HEK293T (cell line): ENCODE measurements at regions not wholly inside any gene's neighbourhood (a gene's known extent, or its start where the extent isn't known, plus 50 kb on each side); places are given as distances from the start of the nearest gene placed in this dataset.

Experiments
- ELF4 ChIP-seq: fragments of 450-650 bp; IDR thresholded peaks from 2 replicates; pipeline ENCODE4 v1.6.1; 2017; ENCODE audit warnings: antibody characterized with exemption
- FOXA1 ChIP-seq: fragments of 450-650 bp; IDR thresholded peaks from 2 replicates; pipeline ENCODE4 v1.6.1; 2016; ENCODE audit warnings: mild to moderate bottlenecking
- FOXK2 ChIP-seq: fragments of 450-650 bp; IDR thresholded peaks from 2 replicates; pipeline ENCODE4 v1.6.1; 2016; ENCODE audit warnings: mild to moderate bottlenecking
- FOXM1 ChIP-seq: fragments of 450-650 bp; IDR thresholded peaks from 2 replicates; pipeline ENCODE4 v1.6.1; 2017; ENCODE audit warnings: mild to moderate bottlenecking, borderline replicate concordance
- LEF1 ChIP-seq: fragments of 450-650 bp; IDR thresholded peaks from 2 replicates; pipeline ENCODE4 v1.6.1; 2017; ENCODE audit warnings: mild to moderate bottlenecking, borderline replicate concordance
- NFRKB ChIP-seq: fragments of 450-650 bp; IDR thresholded peaks from 2 replicates; pipeline ENCODE4 v1.6.1; 2016; ENCODE audit warnings: mild to moderate bottlenecking, moderate library complexity
- ZNF384 ChIP-seq: fragments of 450-650 bp; IDR thresholded peaks from 2 replicates; pipeline ENCODE4 v1.6.1; 2016

GRCh38 chr2:198232281-198232680 lies 427.9 kb downstream of the PLCL1 start:
- TF ChIP-seq FOXA1 (no peak), FOXM1 (no peak), FOXK2 (no peak), ELF4 (no peak), NFRKB (no peak), LEF1 (no peak), ZNF384 (no peak)
